ENCODE measurements at regions not wholly inside any gene's neighbourhood (a gene's known extent, or its start where the extent isn't known, plus 50 kb on each side); places are given as distances from the start of the nearest gene placed in this dataset.

DNA sequence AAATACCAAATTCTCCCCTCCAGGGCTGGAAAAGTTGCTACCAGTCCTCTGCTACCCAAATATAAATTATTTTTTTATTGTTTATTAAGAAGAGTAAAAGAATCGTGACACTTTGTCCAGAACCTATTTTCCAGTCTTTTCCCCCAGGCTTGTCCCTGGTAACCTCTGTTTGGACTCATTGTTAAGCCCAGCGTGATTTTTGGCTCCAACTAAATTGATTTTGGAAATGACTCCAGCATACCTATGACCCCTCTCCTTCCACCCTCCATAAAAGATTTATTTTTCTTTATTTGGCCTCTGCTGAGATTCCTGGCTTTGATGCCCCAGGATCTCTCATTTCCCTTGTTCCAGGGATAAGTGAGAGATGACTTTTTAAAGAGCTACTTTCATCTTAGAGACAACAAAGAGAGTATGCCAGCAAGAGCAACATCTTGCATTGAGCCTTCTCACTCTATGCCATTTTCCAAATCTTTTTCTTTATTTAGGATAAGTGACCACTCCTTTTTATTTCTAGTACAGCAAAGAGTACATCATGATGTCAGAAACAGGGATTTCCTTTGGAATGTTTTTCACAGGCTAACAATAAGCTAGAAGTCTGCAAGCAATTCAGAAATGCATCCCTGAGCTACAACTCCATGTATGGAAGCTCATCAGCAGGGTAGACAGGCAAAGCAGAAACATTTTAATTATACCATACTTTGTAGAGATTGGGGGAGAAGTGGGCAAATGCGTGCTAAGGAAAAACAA is 75.8 kb downstream of the DAD1 start:
- no peak overlapping the region for H2AFZ ChIP-seq
- BruUV-seq (replicated peaks), result no TSS peak
- no peak for DNase-seq
- H3K79me2 ChIP-seq (ENCODE audit: low read depth), result no peaks in the 10 kb centered on the region
- H3K27me3 ChIP-seq (ENCODE audit: insufficient read depth, low read depth), result no peaks in the 10 kb centered on the region
- H3K36me3 ChIP-seq (ENCODE audit: low read depth), result no peaks in the 10 kb centered on the region
- H3K4me2 ChIP-seq, result no peak overlapping the region
- ChIA-PET CTCF (no interaction called here), POLR2A (ENCODE audit: unreplicated experiment) (no interaction called here)
- H3K9me3 ChIP-seq (ENCODE audit: insufficient read depth, low read depth), result no peaks in the 10 kb centered on the region
- TF ChIP-seq EZH2 (IDR thresholded peaks at IDR 0.05; ENCODE audit: low read depth), result no peak
- TF ChIP-seq, protein P1, sequence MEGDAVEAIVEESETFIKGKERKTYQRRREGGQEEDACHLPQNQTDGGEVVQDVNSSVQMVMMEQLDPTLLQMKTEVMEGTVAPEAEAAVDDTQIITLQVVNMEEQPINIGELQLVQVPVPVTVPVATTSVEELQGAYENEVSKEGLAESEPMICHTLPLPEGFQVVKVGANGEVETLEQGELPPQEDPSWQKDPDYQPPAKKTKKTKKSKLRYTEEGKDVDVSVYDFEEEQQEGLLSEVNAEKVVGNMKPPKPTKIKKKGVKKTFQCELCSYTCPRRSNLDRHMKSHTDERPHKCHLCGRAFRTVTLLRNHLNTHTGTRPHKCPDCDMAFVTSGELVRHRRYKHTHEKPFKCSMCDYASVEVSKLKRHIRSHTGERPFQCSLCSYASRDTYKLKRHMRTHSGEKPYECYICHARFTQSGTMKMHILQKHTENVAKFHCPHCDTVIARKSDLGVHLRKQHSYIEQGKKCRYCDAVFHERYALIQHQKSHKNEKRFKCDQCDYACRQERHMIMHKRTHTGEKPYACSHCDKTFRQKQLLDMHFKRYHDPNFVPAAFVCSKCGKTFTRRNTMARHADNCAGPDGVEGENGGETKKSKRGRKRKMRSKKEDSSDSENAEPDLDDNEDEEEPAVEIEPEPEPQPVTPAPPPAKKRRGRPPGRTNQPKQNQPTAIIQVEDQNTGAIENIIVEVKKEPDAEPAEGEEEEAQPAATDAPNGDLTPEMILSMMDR (conservative IDR thresholded peaks at IDR 0.05), result no peak
- no peaks in the 10 kb centered on the region for H4K20me1 ChIP-seq (ENCODE audit: insufficient read depth)
- no peaks in the 10 kb centered on the region for H3F3A ChIP-seq (ENCODE audit: insufficient read depth, low read depth)
- intact Hi-C loops (cut with micrococcal nuclease; ENCODE audit: unreplicated experiment), result no loop called here
- no peaks in the 10 kb centered on the region for H3K9me2 ChIP-seq (ENCODE audit: insufficient read depth)
- H3K4me3 ChIP-seq, result no peak overlapping the region
- no peaks in the 10 kb centered on the region for H3K4me1 ChIP-seq (replicated peaks; ENCODE audit: insufficient read depth)
- no peak overlapping the region for H3K27ac ChIP-seq

DNA sequence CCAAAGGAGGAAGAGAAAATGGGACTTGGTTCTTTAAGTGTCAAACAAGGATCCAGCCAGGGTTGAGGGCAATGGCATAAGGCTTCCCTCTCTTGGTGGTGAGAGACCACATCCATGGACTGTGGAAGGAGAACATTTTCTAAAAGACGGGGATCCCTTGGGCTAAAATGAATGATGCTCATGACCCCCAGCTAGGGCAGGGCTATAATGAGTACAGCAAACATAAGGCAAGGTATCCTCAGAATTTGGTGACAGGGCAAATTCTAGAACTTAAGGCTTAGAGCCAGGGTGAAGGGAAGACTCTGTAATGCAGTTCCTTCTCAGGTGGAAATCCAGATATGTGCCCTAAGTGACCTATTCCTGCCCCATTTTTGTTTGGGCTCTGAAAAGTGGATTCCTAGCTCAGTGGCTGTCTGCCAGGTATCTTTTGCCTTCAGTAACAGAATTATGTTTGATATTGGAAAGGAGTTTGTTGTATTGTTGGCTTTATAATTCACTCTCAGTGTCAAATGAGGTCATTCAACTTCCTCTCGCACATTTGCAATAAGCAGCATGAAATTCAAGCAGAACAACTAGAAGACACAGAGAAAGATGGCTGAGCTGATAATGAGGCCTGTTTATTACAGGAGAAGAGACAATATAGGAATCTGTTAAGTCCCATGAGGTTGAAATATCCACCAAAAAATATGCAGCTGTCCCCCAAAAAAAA is 76.8 kb downstream of the DAD1 start:
- Histone ChIP-seq H3K4me1 (replicated peaks; ENCODE audit: insufficient read depth) (no peaks in the 10 kb centered on the region), H4K20me1 (ENCODE audit: insufficient read depth) (no peaks in the 10 kb centered on the region), H3K27me3 (ENCODE audit: insufficient read depth, low read depth) (no peaks in the 10 kb centered on the region), H2AFZ (no peak overlapping the region), H3K27ac (no peak overlapping the region), H3K9me3 (ENCODE audit: insufficient read depth, low read depth) (no peaks in the 10 kb centered on the region), H3K9me2 (ENCODE audit: insufficient read depth) (no peaks in the 10 kb centered on the region), H3K4me2 (no peak overlapping the region), H3F3A (ENCODE audit: insufficient read depth, low read depth) (no peaks in the 10 kb centered on the region), H3K36me3 (ENCODE audit: low read depth) (no peaks in the 10 kb centered on the region), H3K79me2 (ENCODE audit: low read depth) (no peaks in the 10 kb centered on the region), H3K4me3 (no peak overlapping the region)
- ChIA-PET POLR2A (ENCODE audit: unreplicated experiment) (no interaction called here), CTCF (no interaction called here)
- TF ChIP-seq EZH2 (IDR thresholded peaks at IDR 0.05; ENCODE audit: low read depth), result no peak
- TF ChIP-seq, protein P1 (conservative IDR thresholded peaks at IDR 0.05), result no peak
- DNase-seq, result no peak
- intact Hi-C loops (cut with micrococcal nuclease; ENCODE audit: unreplicated experiment), result no loop called here
- no TSS peak for BruUV-seq (replicated peaks)

DNA sequence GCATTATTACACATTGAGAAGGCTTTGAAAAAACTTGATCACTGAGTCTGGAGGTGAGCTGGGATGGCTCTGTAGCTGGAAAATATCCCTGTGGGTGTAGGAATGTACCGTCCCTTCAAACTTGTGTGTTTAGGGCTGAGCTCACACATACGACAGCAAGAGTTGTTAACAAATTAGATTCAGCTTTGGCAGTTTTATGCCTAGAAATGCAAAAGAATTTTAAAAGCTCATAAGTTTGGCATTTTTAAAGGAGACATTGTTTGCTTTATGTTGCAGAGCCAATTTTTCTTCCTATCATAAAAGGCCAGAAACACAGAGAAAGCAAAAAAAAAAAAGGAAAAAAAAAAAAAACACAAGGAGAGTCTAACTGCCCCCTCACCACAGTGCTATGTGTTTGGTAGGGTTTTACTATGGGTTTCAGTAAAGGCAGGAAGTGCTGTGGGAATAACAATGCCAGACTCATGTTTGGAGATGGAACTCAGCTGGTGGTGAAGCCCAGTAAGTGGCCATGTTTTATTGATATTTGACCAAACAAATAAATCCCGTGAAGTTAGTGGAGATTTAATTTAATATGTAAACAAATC is 78.4 kb downstream of the DAD1 start:
- Histone ChIP-seq H3K79me2 (ENCODE audit: low read depth) (no peaks in the 10 kb centered on the region), H3F3A (ENCODE audit: insufficient read depth, low read depth) (no peaks in the 10 kb centered on the region), H3K9me2 (ENCODE audit: insufficient read depth) (no peaks in the 10 kb centered on the region), H3K36me3 (ENCODE audit: low read depth) (no peaks in the 10 kb centered on the region), H4K20me1 (ENCODE audit: insufficient read depth) (no peaks in the 10 kb centered on the region), H3K4me3 (no peak overlapping the region), H3K4me1 (replicated peaks; ENCODE audit: insufficient read depth) (no peaks in the 10 kb centered on the region), H3K4me2 (no peak overlapping the region), H3K27ac (no peak overlapping the region), H3K9me3 (ENCODE audit: insufficient read depth, low read depth) (no peaks in the 10 kb centered on the region), H3K27me3 (ENCODE audit: insufficient read depth, low read depth) (no peaks in the 10 kb centered on the region), H2AFZ (no peak overlapping the region)
- POLR2A ChIA-PET (ENCODE audit: unreplicated experiment), result no interaction called here
- DNase-seq, result no peak
- no TSS peak for BruUV-seq (replicated peaks)
- CTCF ChIA-PET, result interaction anchor here (0.7 kb wide), 2 partner anchors 882 to 1473 kb away, joined by 5 to 11 read pairs; no protein-coding TSS in a partner anchor
- TF ChIP-seq, protein P1 (conservative IDR thresholded peaks at IDR 0.05), result no peak
- TF ChIP-seq EZH2 (IDR thresholded peaks at IDR 0.05; ENCODE audit: low read depth), result no peak
- intact Hi-C loops (cut with micrococcal nuclease; ENCODE audit: unreplicated experiment), result no loop called here

Data from PC-9 (cell line).